ENCODE measurements at regions not wholly inside any gene's neighbourhood (a gene's known extent, or its start where the extent isn't known, plus 50 kb on each side); places are given as distances from the start of the nearest gene placed in this dataset.

GRCh38 chr7:153530441-153530840 is 521.8 kb upstream of the DPP6 start (continued):
- TF ChIP-seq HNF1A (IDR thresholded peaks at IDR 0.05; ENCODE audit: low read depth) (no peak), HNF1A (CRISPR knock-in tag; IDR thresholded peaks at IDR 0.05; ENCODE audit: borderline replicate concordance) (no peak), IKZF1 (IDR thresholded peaks at IDR 0.05) (no peak), GFI1 (CRISPR knock-in tag; IDR thresholded peaks at IDR 0.05; ENCODE audit: borderline replicate concordance) (no peak), ZNF672 (CRISPR knock-in tag; IDR thresholded peaks at IDR 0.05) (no peak), TCF12 (IDR thresholded peaks at IDR 0.05) (no peak), TCF12 (CRISPR knock-in tag; IDR thresholded peaks at IDR 0.05) (no peak), ZFP1 (CRISPR knock-in tag; IDR thresholded peaks at IDR 0.05) (no peak), SMYD3 (CRISPR knock-in tag; IDR thresholded peaks at IDR 0.05) (no peak)

GRCh38 chr7:153532326-153532725 is 519.9 kb upstream of the DPP6 start:
- TF ChIP-seq MXD3 (CRISPR knock-in tag; IDR thresholded peaks at IDR 0.05) (no peak), ZNF576 (CRISPR knock-in tag; IDR thresholded peaks at IDR 0.05) (no peak), ZNF367 (CRISPR knock-in tag; IDR thresholded peaks at IDR 0.05; ENCODE audit: borderline replicate concordance) (no peak), AHDC1 (CRISPR knock-in tag; IDR thresholded peaks at IDR 0.05; ENCODE audit: borderline replicate concordance) (no peak), THAP7 (CRISPR knock-in tag; IDR thresholded peaks at IDR 0.05) (no peak)
- ChIA-PET CTCF (ENCODE audit: low intra/inter-chr PET ratio, low total read pairs) (no interaction called here), POLR2A (no interaction called here)
- Histone ChIP-seq H3K4me3 (replicated peaks in 1 of 3; ENCODE audit: insufficient read depth in 1 of 3, low read depth in 2 of 3, low read length in 3 of 3) (no peak overlapping the region), H3K27me3 (ENCODE audit: control insufficient read depth in 1 of 2, insufficient read depth in 2 of 2, low read length in 2 of 2) (no peaks in the 10 kb centered on the region), H3K27ac (ENCODE audit: extremely low read length, insufficient read depth, low read length) (no peak overlapping the region), H3K79me2 (ENCODE audit: insufficient read depth, low read length) (no peaks in the 10 kb centered on the region), H3K4me1 (ENCODE audit: insufficient read depth, low read length) (no peaks in the 10 kb centered on the region), H3K4me2 (ENCODE audit: low read depth, low read length) (no peak overlapping the region), H3K36me3 (replicated peaks in 1 of 2; ENCODE audit: control insufficient read depth in 1 of 2, insufficient read depth in 2 of 2, low read length in 2 of 2) (no peaks in the 10 kb centered on the region), H3K9me3 (ENCODE audit: low read length) (0 out of 2 replicates have a peak, but pooled peaks cover 5% of the 10 kb centered on the region), H3K9ac (ENCODE audit: insufficient read depth, low read depth, low read length) (no peak overlapping the region), H2AFZ (ENCODE audit: low read length) (no peak overlapping the region), H4K20me1 (ENCODE audit: insufficient read depth, low read length) (no peaks in the 10 kb centered on the region)
- 2% methylated on average over 2 of the region's 2 CpGs for WGBS (ENCODE audit: low lambda C conversion rate)
- in situ Hi-C loops (cut with HindIII; ENCODE audit: extremely low pct_ligation_motif_present, low pct_unique_long_range_greater_than_20kb): no loop called here
- ATAC-seq (no peak), FAIRE-seq (no peak), DNase-seq (ENCODE audit: low spot score) (no peak)
- no TSS peak for BruUV-seq (replicated peaks)
- intact Hi-C loops (cut with micrococcal nuclease; ENCODE audit: unreplicated experiment): no loop called here
